Endothelial cell of umbilical vein (primary cell): ENCODE measurements at regions not wholly inside any gene's neighbourhood (a gene's known extent, or its start where the extent isn't known, plus 50 kb on each side); places are given as distances from the start of the nearest gene placed in this dataset.

Source experiments
- GATA2 ChIP-seq: IDR thresholded peaks from 2 replicates; pipeline ENCODE4 v1.7.0; 2011; ENCODE audit warnings: low read depth, mild to moderate bottlenecking, moderate library complexity, mixed read lengths, low read length; ENCODE audit not compliant: insufficient read length, insufficient read depth
- JUN ChIP-seq: IDR thresholded peaks from 2 replicates; pipeline ENCODE4 v1.6.1; 2011; ENCODE audit warnings: borderline replicate concordance, low read depth; ENCODE audit not compliant: insufficient read length, insufficient read depth
- MYC ChIP-seq: IDR thresholded peaks from one replicate; pipeline ENCODE4 v1.6.1; 2011; ENCODE audit warnings: mild to moderate bottlenecking, low read depth, low read length
- POLR2A ChIP-seq: IDR thresholded peaks from 2 replicates; pipeline ENCODE4 v1.6.1; 2012; ENCODE audit warnings: low read depth, mild to moderate bottlenecking, control low read depth, low read length
- POLR2AphosphoS5 ChIP-seq: IDR thresholded peaks from 2 replicates; pipeline ENCODE4 v1.6.1; 2012; ENCODE audit warnings: low read depth, mild to moderate bottlenecking, control low read depth, low read length, moderate library complexity; ENCODE audit not compliant: insufficient read depth
- TF ChIP-seq, protein P1 (sequence below), 2 donors: IDR thresholded peaks; 1 replicate in 1 of 2; 2 replicates in 1 of 2; pipeline ENCODE4 v1.5.1; 2011; ENCODE audit warnings: low read length in 2 of 2, mild to moderate bottlenecking in 2 of 2, moderate library complexity in 2 of 2, control low read depth in 1 of 2, inconsistent platforms in 1 of 2, low read depth in 1 of 2; ENCODE audit not compliant: insufficient read depth in 1 of 2; ENCODE audit errors: extremely low read depth in 1 of 2
- TF ChIP-seq, protein P2 (sequence below): IDR thresholded peaks from 2 replicates; pipeline ENCODE4 v1.6.1; 2011; ENCODE audit not compliant: insufficient read depth, insufficient read length

DNA sequence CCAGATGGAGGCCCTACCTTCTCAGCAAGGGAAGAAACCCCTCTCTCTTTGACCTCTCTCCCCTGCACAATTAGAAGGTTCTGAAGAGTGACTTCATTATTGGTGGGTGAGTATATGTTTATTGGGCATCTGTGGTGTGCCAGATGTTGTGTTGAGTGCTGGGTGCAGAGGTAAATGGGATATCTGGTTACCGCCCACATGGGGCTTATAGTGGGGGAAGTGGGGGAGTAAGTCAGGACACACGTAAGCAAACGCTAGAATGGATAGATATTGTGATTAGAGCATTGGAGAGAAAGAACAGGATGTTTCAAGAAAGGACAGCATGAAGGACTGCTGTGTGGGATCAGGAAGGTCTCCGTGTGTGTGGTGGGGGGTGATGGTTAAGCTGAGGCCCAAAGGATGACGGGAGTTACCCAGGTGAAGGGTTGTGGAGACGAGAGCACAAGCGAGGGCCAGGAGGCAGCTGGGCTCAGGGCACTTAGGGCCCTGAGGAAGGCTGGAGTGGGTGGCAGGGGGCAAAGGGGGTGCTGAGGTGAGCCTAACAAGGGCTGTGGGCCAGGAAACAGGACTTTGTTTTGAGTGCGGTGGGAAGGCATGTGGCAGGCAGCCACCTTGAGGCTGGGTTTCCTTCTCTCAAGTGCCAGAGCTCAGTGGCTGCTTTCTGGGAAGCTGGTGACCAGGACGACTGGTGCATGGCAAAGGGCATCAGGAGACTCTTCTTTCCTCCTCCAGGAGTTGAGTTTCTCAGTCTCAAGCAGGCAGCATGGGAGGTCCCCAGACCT lies 299.9 kb downstream of the RPS24 start:
- TF ChIP-seq, protein P1, sequence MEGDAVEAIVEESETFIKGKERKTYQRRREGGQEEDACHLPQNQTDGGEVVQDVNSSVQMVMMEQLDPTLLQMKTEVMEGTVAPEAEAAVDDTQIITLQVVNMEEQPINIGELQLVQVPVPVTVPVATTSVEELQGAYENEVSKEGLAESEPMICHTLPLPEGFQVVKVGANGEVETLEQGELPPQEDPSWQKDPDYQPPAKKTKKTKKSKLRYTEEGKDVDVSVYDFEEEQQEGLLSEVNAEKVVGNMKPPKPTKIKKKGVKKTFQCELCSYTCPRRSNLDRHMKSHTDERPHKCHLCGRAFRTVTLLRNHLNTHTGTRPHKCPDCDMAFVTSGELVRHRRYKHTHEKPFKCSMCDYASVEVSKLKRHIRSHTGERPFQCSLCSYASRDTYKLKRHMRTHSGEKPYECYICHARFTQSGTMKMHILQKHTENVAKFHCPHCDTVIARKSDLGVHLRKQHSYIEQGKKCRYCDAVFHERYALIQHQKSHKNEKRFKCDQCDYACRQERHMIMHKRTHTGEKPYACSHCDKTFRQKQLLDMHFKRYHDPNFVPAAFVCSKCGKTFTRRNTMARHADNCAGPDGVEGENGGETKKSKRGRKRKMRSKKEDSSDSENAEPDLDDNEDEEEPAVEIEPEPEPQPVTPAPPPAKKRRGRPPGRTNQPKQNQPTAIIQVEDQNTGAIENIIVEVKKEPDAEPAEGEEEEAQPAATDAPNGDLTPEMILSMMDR (IDR thresholded peaks at IDR 0.05; ENCODE audit: extremely low read depth in 1 of 2, insufficient read depth in 1 of 2, low read depth in 1 of 2, low read length in 2 of 2), result no peak
- no peak for TF ChIP-seq JUN
- TF ChIP-seq POLR2AphosphoS5, result no peak
- TF ChIP-seq POLR2A, result no peak
- TF ChIP-seq MYC, result no peak
- TF ChIP-seq, protein P2, sequence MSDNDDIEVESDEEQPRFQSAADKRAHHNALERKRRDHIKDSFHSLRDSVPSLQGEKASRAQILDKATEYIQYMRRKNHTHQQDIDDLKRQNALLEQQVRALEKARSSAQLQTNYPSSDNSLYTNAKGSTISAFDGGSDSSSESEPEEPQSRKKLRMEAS, result no peak
- no peak for TF ChIP-seq GATA2
